H1 (cell line): ENCODE measurements at regions not wholly inside any gene's neighbourhood (a gene's known extent, or its start where the extent isn't known, plus 50 kb on each side); places are given as distances from the start of the nearest gene placed in this dataset.

Experiments
- CTCF ChIA-PET: fragments of 300-600 bp; sonication (Branson Sonifier 250); formaldehyde crosslinking; loops from one replicate; lab custom pipeline; 2021; ENCODE audit not compliant: partially characterized antibody; lab: Charles Lee
- POLR2A ChIA-PET: fragments of 300-600 bp; sonication (Branson Sonifier 250); formaldehyde crosslinking; loops from one replicate; lab custom pipeline; 2021; ENCODE audit warnings: inconsistent platforms; ENCODE audit not compliant: partially characterized antibody; lab: Charles Lee
- DNase-seq, 2 experiments: peaks; one replicate each; pipeline versions ENCODE4 v3.0.0 to v3.0.0-alpha.2; 2010 to 2022; ENCODE audit warnings: low spot score in 2 of 2, low read depth in 1 of 2, mixed read lengths in 1 of 2
- FAIRE-seq: peaks from 2 replicates; lab custom pipeline; 2011; peaks lifted over from hg19 to GRCh38; lab: Jason Lieb, UNC
- H2AFZ ChIP-seq: 2 replicates; pipeline ENCODE4 v1.8.1; 2012; ENCODE audit warnings: low read length, inconsistent platforms
- H2AK5ac ChIP-seq: 2 replicates; pipeline ENCODE4 v1.6.1; 2013; ENCODE audit warnings: low read depth, low read length
- H2BK120ac ChIP-seq: replicated peaks from 2 replicates; pipeline ENCODE3; 2013; ENCODE audit warnings: low read depth, low read length, inconsistent platforms
- H2BK12ac ChIP-seq: 2 replicates; pipeline ENCODE4 v1.6.1; 2013; ENCODE audit warnings: low read depth, low read length
- H2BK15ac ChIP-seq: 2 replicates; pipeline ENCODE4 v1.6.1; 2013; ENCODE audit warnings: low read length
- H2BK20ac ChIP-seq: 2 replicates; pipeline ENCODE4 v1.6.1; 2013; ENCODE audit warnings: low read length
- H2BK5ac ChIP-seq: 2 replicates; pipeline ENCODE4 v1.6.1; 2013; ENCODE audit warnings: low read depth, low read length
- H3K14ac ChIP-seq: 2 replicates; pipeline ENCODE4 v1.6.1; 2013; ENCODE audit warnings: inconsistent platforms; ENCODE audit not compliant: insufficient read length
- H3K18ac ChIP-seq: 2 replicates; pipeline ENCODE4 v1.6.1; 2013; ENCODE audit warnings: low read length; ENCODE audit errors: extremely low read depth
- H3K23ac ChIP-seq: 2 replicates; pipeline ENCODE4 v1.6.1; 2013; ENCODE audit warnings: inconsistent platforms; ENCODE audit not compliant: insufficient read length
- H3K23me2 ChIP-seq: 2 replicates; pipeline ENCODE4 v1.6.1; 2013; ENCODE audit warnings: low read depth, low read length
- H3K27ac ChIP-seq: 2 replicates; pipeline ENCODE4 v1.6.1; 2011; ENCODE audit warnings: low read depth, low read length, inconsistent platforms
- H3K27me3 ChIP-seq, 4 experiments: replicated peaks in 1 of 4; 1 replicate in 1 of 4; 2 replicates in 3 of 4; pipeline versions ENCODE4 v1.6.1 to v1.8.1; 2011 to 2013; ENCODE audit warnings: low read length in 3 of 4, mild to moderate bottlenecking in 3 of 4, inconsistent platforms in 2 of 4, mixed read lengths in 2 of 4, moderate library complexity in 1 of 4; ENCODE audit not compliant: control insufficient read depth in 3 of 4, insufficient read depth in 3 of 4; ENCODE audit errors: extremely low read depth in 1 of 4
- H3K36me3 ChIP-seq, 4 experiments: 2 replicates each; pipeline versions ENCODE4 v1.6.1 to v1.8.1; 2011 to 2013; ENCODE audit warnings: mild to moderate bottlenecking in 4 of 4, low read length in 3 of 4, moderate library complexity in 2 of 4, control low read depth in 1 of 4, inconsistent platforms in 1 of 4; ENCODE audit not compliant: insufficient read depth in 4 of 4, control insufficient read depth in 2 of 4
- H3K4ac ChIP-seq: replicated peaks from 2 replicates; pipeline ENCODE3; 2013; ENCODE audit warnings: low read length, low read depth, mixed read lengths, inconsistent platforms; ENCODE audit not compliant: insufficient read length
- H3K4me1 ChIP-seq, 4 experiments: replicated peaks in 1 of 4; 1 replicate in 1 of 4; 2 replicates in 3 of 4; pipeline versions ENCODE4 v1.6.1 to v1.8.1; 2011 to 2013; ENCODE audit warnings: low read length in 3 of 4, inconsistent platforms in 2 of 4, mixed read lengths in 1 of 4; ENCODE audit not compliant: insufficient read depth in 4 of 4, control insufficient read depth in 3 of 4
- H3K4me2 ChIP-seq, 2 experiments: 2 replicates each; pipeline versions ENCODE4 v1.6.1 to v1.8.1; 2011 to 2013; ENCODE audit warnings: low read depth in 2 of 2, low read length in 2 of 2, control low read depth in 1 of 2, inconsistent platforms in 1 of 2, mild to moderate bottlenecking in 1 of 2; ENCODE audit not compliant: insufficient read depth in 1 of 2
- H3K4me3 ChIP-seq, 4 experiments: fragments of 200-600, 300-600 bp in 1 of 4; sonication (generic), shearing (Covaris generic), sonication (Bioruptor Twin) in 1 of 4; 2 replicates each; pipeline versions ENCODE4 v1.5.1 to v1.8.1; 2011 to 2016; ENCODE audit warnings: low read length in 4 of 4, low read depth in 3 of 4, control low read depth in 2 of 4, inconsistent platforms in 2 of 4, mild to moderate bottlenecking in 2 of 4, mixed read lengths in 1 of 4, moderate library complexity in 1 of 4; ENCODE audit not compliant: insufficient read depth in 2 of 4; ENCODE audit errors: extremely low read depth in 1 of 4
- H3K56ac ChIP-seq: replicated peaks from 2 replicates; pipeline ENCODE3; 2013; ENCODE audit warnings: low read depth, mild to moderate bottlenecking, mixed read lengths, low read length, inconsistent platforms; ENCODE audit not compliant: insufficient read length
- H3K79me1 ChIP-seq: 2 replicates; pipeline ENCODE4 v1.6.1; 2013; ENCODE audit warnings: low read depth, low read length, control low read depth
- H3K79me2 ChIP-seq, 2 experiments: 2 replicates each; pipeline versions ENCODE4 v1.6.1 to v1.8.1; 2012 to 2013; ENCODE audit warnings: low read length in 2 of 2, mild to moderate bottlenecking in 2 of 2, inconsistent platforms in 1 of 2; ENCODE audit not compliant: insufficient read depth in 2 of 2, control insufficient read depth in 1 of 2
- H3K9ac ChIP-seq, 4 experiments: replicated peaks in 1 of 4; 1 replicate in 1 of 4; 2 replicates in 3 of 4; pipeline versions ENCODE4 v1.6.1 to v1.8.1; 2011 to 2013; ENCODE audit warnings: low read depth in 3 of 4, low read length in 3 of 4, control low read depth in 2 of 4, mild to moderate bottlenecking in 2 of 4, moderate library complexity in 2 of 4, inconsistent platforms in 1 of 4; ENCODE audit errors: extremely low read depth in 1 of 4
- H3K9me3 ChIP-seq, 2 experiments: 2 replicates each; pipeline versions ENCODE4 v1.6.1 to v1.8.1; 2012 to 2013; ENCODE audit warnings: mild to moderate bottlenecking in 2 of 2, moderate library complexity in 2 of 2, control low read depth in 1 of 2, inconsistent platforms in 1 of 2, low read depth in 1 of 2, low read length in 1 of 2, mixed read lengths in 1 of 2; ENCODE audit not compliant: insufficient read depth in 2 of 2
- H4K20me1 ChIP-seq, 2 experiments: replicated peaks in 1 of 2; 2 replicates each; pipeline versions ENCODE3 to v1.8.1; 2011 to 2013; ENCODE audit warnings: inconsistent platforms in 2 of 2, low read length in 2 of 2, mild to moderate bottlenecking in 1 of 2; ENCODE audit not compliant: insufficient read depth in 2 of 2, control insufficient read depth in 1 of 2
- H4K5ac ChIP-seq: 2 replicates; pipeline ENCODE4 v1.6.1; 2013; ENCODE audit warnings: low read length, low read depth, mixed read lengths, inconsistent platforms; ENCODE audit not compliant: insufficient read length
- H4K8ac ChIP-seq: 2 replicates; pipeline ENCODE4 v1.8.0; 2013; ENCODE audit warnings: mild to moderate bottlenecking, moderate library complexity, low read length, inconsistent platforms; ENCODE audit not compliant: insufficient read depth; ENCODE audit errors: extremely low read depth
- H4K91ac ChIP-seq: replicated peaks from 2 replicates; pipeline ENCODE3; 2013; ENCODE audit warnings: low read length, mixed read lengths, inconsistent platforms; ENCODE audit not compliant: insufficient read length
- SIX5 ChIP-seq: IDR thresholded peaks from 2 replicates; pipeline ENCODE4 v1.6.1; 2011; ENCODE audit warnings: mild to moderate bottlenecking, low read depth, low read length
- TEAD4 ChIP-seq: IDR thresholded peaks from 2 replicates; pipeline ENCODE4 v1.6.1; 2012; ENCODE audit warnings: low read depth, low read length, inconsistent platforms, mixed read lengths
- WGBS, 2 experiments: shearing (Covaris generic) in 1 of 2; methylation state at CpG; one replicate each; pipeline versions ENCODE4 v1.1.6 to v1.1.7; 2013 to 2015; ENCODE audit warnings: low lambda C conversion rate in 2 of 2, mixed read lengths in 2 of 2, inconsistent platforms in 1 of 2, low coverage in 1 of 2, missing lambda C conversion rate in 1 of 2; ENCODE audit not compliant: insufficient replicate concordance in 2 of 2, insufficient coverage in 1 of 2, insufficient read length in 1 of 2; ENCODE audit errors: extremely low coverage in 1 of 2, missing lambda C conversion rate in 1 of 2; 5-methylcytosine and 5-hydroxymethylcytosine counted together
- TF ChIP-seq, protein P1 (sequence below): IDR thresholded peaks from 2 replicates; pipeline ENCODE4 v1.6.1; 2011; ENCODE audit warnings: low read length, improper control_type of control experiment

- Histone ChIP-seq H3K79me1 (no peaks in the 10 kb centered on the region), H3K79me2 (no peaks in the 10 kb centered on the region), H3K27me3 (peaks cover 0 to 1% (median 0%) of the 10 kb centered on the region in 4 experiments; a peak in 1 of 7 replicates), H2BK12ac (no peak overlapping the region), H4K91ac (no peak overlapping the region), H3K4ac (no peak overlapping the region), H2BK15ac (no peak overlapping the region), H2AK5ac (no peak overlapping the region), H3K4me1 (peaks cover 0 to 5% (median 0%) of the 10 kb centered on the region in 4 experiments; a peak in 3 of 7 replicates), H2AFZ (no peak overlapping the region), H2BK20ac (no peak overlapping the region), H3K36me3 (no peaks in the 10 kb centered on the region), H4K8ac (no peak overlapping the region), H2BK120ac (no peak overlapping the region), H3K27ac (no peak overlapping the region), H2BK5ac (no peak overlapping the region), H3K9ac (no peak overlapping the region), H3K23ac (no peak overlapping the region), H4K20me1 (no peaks in the 10 kb centered on the region), H3K4me3 (no peak overlapping the region), H3K23me2 (no peaks in the 10 kb centered on the region; the same call in 1 of the 2 replicates), H3K9me3 (no peaks in the 10 kb centered on the region), H4K5ac (no peak overlapping the region), H3K56ac (no peak overlapping the region), H3K14ac (no peak overlapping the region), H3K18ac (no peak overlapping the region), H3K4me2 (no peak overlapping the region)
- CTCF ChIA-PET, result interaction anchor here (0.6 to 3.6 kb wide), 4 partner anchors 16 to 518 kb away, joined by 3 to 9 read pairs (median 3); no protein-coding TSS in a partner anchor
- DNase-seq (no peak), FAIRE-seq (no peak)
- TF ChIP-seq, protein P1, sequence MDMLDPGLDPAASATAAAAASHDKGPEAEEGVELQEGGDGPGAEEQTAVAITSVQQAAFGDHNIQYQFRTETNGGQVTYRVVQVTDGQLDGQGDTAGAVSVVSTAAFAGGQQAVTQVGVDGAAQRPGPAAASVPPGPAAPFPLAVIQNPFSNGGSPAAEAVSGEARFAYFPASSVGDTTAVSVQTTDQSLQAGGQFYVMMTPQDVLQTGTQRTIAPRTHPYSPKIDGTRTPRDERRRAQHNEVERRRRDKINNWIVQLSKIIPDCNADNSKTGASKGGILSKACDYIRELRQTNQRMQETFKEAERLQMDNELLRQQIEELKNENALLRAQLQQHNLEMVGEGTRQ, result no peak
- no peak for TF ChIP-seq TEAD4
- TF ChIP-seq SIX5, result no peak
- 87 to 100% methylated on average over 1 to 2 of the region's 2 CpGs for WGBS, 2 experiments
- POLR2A ChIA-PET, result no interaction called here
Observed at GRCh38 chr5:126236994-126237393, 186.2 kb upstream of the GRAMD2B start.
